M059J (cell line): ENCODE measurements at regions not wholly inside any gene's neighbourhood (a gene's known extent, or its start where the extent isn't known, plus 50 kb on each side); places are given as distances from the start of the nearest gene placed in this dataset.

Experiments used
- DNase-seq: peaks from one replicate; pipeline ENCODE4 v3.0.0-alpha.2; 2012; ENCODE audit warnings: low read depth

DNA sequence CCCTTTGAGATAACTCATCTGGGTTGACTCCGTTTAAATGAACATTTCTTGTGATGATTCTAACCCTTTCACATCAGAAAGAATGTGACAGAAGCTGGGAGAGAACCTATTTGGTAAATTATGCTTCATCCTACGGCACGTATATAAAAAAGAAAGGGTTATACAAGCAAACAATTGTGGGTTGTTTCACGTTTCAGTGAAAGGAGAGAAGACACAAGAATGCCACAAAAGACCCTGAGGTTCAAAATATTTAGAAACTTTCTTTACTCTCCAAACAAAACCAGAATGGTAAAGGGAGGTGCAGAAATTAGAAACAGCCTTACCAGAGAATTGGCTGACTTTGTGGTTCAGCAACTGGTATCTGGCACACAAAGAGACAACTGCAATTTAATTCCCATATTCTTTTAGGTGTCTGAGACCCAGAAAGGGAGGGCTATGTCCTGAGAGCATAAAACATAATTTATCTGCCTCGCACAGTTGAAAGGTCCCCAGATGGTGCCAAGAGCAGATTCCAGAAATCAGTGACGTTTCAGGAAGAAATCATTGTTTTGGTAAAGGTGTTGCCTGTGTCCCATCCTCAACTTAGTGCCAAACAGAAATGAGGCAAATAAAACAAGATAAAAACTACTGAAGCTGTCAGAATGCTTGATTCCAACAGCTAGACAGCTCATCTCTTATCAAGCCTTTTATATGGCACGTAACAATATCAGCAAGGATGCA, 361.4 kb downstream of the EFNB2 start:
- no peak for DNase-seq

DNA sequence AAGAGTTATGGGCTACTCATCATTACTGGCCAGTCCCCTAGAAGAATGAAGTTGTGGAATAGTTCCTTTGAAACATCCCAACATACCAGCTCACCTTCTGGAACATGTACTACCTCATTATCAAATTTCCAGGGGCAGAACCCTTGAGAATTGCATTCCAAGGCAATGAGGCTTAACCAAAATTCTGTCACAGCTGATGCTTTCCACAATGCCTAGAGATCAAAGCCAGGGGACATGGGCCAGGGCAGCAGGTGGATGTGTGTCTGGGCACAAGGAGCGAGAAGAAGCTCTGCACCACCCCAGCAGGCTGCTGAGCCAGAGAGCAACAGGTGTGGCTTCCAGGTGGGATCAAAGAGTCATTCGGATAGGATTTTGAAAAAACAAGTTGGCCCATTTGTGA, 362.1 kb downstream of the EFNB2 start:
- peak; percentile 20 for DNase-seq

DNA sequence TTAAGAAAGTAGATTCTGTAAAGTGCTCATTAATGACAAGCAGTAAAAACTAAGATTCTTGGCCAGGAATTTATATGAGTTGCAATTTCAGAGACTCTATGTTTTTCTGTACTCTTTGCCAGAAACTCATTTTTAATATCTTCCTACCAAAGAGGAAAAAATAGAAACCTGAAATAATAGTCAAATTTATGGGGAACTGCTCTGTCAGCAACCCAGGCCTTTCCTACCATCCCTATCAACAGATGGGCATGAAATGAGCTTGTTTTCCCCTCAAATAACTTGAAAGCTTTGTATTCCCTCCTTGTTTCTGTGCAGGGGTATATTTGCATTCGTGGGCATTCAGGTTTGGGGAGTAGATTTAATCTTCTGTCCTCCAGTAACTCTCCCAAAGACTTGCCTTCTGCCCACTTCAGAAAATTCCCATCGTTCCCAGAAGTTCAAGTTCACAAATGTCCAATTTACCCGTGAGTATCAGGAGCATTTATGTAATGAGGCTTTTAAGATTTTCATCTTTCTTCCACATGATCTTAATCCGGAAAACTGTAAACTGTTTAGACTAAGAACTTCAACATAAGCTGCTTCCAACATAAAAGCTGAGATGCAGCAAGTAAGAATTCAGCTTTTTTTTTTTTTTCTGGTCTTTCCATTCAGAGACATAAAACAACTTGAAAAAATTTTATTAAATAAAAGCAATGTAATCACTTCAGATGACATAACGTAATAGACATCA, 363.1 kb downstream of the EFNB2 start:
- no peak for DNase-seq

DNA sequence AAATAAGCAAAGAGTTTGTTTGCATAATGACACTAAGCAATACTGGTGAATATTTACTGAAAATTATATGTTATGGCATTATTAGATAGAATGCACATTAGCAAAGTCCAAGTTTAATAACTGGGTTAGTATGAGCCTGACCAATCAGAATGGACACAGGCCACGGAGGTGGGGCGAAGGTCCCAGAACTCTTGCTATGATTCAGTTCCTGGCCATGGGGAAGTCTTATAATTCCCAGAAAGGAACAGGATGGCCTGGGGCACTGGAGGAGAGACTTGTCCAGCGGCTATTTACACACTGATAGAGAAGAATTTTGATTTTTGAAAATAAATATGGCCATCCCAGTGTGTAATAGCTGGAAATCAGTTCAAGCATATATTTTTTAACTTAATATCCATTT, 372.0 kb downstream of the EFNB2 start:
- peak; percentile 60 for DNase-seq

DNA sequence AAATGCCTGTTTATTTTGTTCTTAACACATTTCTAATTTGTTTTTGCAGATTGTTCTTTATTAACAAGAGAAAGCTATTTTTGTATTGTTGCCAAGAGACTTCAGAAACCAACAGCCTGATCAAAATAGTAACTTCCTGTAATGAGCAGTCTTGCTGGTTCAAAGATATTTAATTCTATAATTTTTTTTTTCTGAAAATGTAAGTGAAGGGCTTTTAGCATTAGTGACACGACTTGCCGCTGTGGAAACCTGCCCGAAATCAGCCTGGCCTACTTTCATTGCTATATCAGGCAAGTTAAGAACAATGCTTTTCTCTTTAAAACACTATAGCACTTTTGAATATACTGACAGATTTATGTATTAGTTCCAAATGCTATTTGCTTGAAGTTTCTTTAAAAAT, 374.3 kb downstream of the EFNB2 start:
- DNase-seq: no peak

DNA sequence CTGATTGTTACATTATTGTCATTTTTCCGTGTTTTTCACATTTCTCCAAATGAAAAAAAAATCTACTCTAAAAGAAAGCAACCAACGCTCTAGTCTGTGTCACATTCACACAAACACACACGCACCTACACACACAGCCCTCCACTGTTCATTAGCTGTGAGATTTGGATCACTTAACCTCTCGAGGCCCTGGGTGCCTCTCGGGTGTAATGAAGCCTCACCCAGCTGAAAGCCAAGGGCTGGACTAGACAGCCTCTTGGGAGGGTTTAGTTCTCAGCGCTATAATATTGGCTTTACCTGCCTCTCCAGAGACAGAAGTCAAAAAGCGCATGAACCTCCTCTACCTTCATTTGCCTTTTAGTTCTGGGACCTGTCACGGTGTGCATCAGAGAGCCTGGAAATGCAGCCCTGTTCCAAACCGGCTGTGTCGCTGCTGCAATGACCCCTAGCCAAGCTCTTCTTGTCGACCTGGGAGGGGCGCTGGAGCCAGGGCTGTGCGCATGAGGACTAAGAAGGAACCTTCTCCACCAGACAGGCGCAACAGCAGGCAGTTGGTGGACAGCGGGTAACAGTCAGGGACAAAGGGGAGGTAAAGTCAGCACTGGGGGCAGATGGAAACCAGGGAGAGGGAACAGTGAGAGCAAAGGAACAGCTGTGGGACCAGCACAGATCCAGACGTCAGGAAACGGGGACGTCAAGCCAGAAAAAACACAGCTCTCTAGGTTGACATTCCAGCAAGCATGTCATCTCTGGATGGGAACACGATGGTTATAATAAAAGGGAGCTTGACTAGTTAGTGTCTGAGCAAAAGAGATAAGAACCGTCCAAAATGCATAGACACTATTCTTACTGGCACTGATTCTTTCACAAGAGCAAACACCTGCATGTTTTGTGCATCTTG, 375.9 kb downstream of the EFNB2 start:
- DNase-seq: no peak

DNA sequence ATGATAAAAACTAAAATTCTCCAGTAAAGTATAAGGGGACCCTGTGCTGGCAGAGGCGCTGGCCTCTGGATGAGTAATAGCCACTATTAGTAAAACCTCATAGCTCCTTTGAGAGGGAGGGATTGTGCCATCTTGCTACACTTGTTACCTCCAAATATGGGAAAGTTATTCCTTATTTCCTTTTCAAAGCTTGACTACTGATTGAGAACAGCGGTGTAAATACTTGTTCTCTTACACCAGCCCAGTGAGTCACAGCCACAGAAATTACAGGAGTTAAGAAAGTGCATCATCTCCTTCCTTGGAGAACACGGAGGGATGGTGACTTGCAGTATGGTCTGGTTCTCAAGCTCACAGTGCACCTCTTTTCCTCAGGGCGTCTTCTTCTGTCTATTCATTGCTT, 379.0 kb downstream of the EFNB2 start:
- peak; percentile 98 for DNase-seq

DNA sequence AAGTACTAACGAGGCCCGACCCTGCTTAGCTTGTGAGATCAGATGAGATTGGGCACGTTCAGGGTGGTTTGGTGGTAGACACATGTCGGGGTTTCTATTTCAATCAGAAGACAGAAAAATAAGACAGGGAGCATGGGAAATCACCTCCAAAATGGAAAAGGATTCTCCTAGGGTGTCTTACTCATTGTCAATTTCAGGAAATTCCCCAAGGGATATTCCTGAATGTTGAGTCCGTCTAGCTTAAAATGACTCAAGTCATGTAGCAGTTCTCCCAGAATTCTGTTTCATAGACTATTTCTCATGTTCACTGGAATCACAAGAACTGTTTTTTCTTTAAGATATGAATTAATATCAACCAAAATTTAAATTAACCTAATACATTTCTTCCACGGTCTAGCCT, 380.1 kb downstream of the EFNB2 start:
- DNase-seq: peak; percentile 67

DNA sequence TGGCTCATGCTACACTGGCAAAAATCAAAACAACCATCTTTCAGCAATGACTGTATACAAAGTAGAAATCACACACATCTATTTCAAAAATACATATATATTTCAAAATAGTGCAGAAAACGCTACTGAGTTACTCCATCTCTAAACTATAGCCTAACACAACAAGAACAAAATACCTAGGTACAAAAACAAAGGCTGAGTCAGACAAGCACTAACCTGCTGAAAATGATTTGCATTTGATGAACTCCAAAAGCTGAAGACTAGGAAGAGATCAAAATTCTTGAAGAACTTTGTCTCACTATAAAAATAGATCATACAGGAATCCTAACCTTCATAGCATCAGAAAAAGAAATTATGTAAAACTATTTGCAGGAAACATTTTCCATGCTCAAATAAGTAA, 381.6 kb downstream of the EFNB2 start:
- DNase-seq: no peak

DNA sequence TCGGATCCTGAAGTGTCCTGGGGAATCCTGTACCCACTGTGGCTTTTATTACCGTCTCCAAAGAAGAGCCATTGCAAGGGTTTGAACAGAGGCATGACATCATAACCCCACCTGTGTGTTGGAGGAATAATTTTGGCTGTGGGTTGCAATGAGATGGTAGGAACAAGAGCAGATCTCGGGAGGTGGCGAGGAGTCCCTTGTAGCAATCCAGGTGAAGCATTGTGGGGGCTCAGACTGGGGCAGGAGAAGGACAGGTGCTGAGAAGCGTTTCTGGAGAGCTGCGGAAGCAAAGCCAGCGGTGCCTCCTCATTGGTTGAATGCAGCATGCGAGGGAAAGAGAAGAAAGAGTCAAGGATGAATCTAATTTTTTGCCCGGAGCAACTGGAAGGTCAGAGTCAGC, 382.4 kb downstream of the EFNB2 start:
- DNase-seq: no peak

DNA sequence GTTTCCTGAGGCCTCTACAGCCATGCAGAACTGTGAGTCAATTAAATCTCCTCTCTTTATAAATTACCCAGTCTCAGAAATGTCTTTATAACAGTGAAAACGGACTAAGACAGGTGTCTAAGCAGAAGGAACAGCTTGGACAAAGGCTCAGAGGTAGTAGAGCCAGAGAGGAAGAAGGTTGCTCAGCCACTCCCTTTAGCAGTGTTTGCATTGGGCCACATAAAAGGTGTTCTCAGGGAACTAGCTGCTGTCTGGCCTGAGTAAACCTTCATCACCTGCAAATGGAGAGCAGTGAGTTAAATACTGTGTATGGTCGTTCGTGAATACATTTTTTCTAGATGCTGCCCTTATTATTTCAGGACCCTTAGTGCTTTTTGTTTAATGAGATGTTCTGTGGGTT, 383.4 kb downstream of the EFNB2 start:
- no peak for DNase-seq

DNA sequence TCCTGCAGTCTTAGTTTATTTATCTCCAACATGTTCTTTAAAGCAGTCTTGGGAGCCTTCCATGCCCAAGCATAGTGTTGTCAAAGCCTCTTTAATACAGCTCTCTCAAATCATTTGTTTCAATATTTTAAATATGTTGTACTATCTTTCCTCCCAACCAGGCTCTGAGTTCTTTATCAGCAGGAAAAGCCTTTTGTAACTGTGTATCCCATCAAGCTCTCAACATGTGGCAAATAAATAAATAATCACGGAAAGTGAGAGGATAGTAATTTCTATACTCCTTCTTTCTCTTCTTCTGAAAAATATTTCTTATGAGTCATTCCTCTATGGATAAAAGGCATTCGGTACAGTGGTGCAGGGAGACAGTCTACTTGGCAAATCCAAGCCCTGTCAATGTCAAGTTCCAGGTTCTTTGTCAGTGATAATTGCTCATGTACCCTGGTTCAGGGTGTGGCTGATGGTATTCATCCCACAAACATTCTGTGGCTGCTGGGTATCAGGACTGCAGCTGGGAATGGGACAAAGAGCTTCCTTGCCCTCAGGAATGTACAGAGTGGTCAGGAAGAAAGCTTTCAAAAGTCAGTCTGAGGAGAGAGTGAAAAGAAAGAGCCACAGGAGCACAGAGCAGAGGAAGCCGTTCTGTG, 384.3 kb downstream of the EFNB2 start:
- peak; percentile 97 for DNase-seq

DNA sequence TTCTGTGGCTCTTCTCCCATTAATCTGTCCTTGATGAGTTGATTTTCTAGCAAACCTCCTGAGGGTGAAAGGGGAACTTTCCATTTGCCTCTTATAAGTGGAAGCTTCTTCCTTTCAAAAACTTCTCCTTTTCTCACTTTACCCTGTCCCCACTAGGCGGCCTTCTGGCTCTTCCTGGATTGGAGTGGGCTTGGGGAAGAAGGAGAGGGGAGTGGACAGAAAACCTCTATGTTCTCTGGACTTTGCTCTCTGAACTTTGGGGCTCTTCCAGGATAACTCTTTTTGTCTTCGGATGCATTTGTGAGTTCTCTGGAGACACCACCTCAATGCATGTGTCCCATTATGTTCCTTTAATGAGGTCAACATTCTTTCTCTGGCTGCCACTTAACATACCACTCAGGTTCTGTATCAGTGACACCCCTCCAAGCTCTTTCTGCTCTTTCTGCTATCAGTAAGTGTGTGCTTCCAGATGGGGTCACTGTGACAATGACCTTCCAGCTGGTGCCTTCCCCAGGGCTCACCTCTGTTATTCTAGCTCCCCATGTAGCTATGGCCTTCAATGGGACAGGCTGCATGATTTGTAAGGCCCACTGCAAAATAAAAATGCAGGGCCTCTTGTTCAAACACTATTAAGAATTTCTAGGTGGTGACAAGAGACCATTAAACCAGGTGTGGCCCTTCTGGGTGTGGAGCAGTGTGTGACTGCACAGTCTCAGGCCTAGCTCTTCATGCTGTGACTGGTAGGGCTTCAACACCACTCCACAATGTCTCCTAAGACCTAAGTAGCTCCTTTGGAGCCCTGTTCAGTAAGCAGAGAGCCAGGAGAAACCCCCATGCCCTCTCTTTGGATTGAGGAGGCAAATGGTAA, 389.2 kb downstream of the EFNB2 start:
- no peak for DNase-seq

DNA sequence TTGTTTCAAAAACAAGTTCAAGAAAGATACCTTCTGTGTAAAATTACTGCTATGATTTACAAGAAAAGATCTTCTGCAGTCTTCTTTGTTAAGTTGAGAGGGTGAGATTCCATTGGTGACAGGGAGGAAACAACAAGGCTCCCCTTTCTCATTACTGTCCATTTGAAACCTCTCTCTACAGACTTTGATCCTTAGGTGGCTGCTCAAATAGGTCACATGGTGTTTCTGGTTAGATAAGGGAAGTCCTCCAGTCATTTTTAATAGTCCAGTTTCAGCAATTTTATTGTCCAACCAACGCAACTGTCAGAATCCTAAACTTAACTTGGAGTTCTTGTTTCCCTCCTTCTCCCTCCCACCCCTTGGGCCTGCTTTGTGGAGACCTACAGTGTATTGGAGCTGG, 390.4 kb downstream of the EFNB2 start:
- no peak for DNase-seq

DNA sequence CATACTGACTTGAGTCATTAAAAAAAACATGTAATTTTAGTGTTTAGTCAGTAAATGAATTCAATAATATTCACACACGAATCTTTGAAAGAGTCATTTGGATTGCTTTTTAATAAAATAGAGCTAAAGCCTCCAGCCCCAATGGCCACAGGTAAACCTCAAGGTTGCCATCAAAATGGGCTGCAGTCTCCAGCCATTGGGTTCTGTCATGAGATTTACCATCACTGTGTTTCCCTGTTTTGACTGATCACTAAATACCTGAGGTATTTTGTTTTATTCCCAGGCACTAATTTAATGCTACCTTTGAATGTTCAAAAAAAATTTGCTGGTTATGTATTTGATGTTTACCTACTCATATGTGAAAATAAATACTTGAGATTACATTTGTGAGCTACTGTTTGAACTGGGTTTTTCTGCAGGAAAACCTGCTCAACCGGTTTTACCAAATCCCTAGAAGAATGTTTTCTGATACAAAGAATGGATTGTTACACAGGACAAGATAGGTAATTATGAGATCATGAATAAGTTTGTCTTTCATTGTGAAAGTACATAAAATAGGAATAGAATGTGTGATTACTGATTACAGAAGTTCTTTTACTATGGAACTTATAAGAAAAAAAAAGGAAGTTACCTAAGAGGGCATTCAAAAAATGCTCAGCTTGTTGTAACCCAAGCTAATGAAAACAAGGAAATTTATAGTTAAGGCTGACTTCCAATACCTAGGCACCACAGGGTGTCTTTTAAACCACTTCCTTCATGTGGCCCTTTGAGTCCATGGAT, 391.3 kb downstream of the EFNB2 start:
- DNase-seq: no peak

DNA sequence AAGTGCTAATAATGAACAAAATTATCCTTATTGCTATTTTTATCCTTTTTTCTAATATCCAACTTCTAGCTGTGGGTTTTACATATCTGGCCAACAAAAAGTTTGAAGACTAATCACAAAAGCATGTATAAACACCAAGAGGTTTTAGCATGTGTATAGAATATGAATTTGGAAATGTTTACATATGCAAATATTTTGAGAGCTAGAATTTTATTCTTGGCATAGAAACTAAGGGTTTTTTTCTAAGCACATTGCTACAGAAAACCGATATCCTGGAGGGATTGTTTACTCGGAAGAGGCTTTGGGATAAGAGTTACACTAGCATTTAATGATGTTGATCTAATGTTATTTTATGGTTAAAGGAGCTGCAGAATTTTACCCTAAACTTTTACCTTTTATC, 392.1 kb downstream of the EFNB2 start:
- DNase-seq: no peak

DNA sequence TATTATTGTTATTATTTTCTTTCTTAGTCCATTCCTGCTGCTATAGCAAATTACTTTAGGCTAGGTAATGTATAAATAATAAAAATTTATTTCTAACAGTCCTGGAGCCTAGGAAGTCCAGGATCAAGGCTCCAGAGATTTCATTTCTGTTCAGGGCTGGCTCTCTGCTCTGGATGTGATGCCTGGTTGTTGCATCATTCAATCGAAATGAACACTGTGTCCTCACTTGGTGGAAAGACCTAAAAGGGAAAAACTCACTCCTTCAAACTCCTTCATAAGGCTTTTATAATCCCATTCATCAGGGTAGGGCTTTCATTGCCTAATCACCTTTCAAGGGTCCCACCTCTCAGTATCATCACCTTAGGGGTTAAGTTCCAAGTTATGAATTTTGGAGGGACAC, 395.0 kb downstream of the EFNB2 start:
- no peak for DNase-seq

DNA sequence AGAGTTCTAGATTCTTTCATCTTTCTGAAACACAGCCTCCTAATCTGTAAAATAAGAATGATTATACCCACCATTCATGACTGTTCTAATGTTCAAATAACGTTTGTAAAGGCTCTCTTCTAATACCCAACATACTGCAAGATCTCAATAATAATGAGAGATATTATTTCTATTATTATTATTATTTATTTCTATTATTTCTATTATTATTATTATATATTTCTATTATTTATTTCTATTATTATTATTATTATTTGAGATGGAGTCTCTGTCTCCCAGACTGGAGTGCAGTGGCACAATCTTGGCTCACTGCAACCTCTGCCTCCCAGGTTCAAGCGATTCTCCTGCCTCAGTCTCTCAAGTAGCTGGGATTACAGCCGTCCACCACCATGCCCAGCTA, 395.5 kb downstream of the EFNB2 start:
- no peak for DNase-seq

DNA sequence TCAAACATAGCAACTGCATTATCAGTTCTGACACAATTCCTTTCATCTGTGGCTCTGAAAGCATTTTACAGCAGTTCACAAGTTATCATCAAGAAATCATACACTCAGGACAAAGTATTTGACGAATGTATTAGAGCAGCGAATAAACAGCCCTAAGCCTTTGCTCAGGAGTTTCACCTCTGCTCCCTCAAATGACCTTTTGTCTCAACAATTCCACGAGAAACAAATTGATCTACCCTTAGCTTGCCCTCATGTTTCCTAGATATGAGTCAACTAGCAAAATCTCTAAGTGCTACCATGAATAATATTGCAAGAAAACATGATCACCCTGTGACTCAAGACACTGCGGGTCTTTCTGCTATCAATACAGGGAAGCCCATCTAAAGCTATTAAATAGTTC, 396.1 kb downstream of the EFNB2 start:
- DNase-seq: no peak

DNA sequence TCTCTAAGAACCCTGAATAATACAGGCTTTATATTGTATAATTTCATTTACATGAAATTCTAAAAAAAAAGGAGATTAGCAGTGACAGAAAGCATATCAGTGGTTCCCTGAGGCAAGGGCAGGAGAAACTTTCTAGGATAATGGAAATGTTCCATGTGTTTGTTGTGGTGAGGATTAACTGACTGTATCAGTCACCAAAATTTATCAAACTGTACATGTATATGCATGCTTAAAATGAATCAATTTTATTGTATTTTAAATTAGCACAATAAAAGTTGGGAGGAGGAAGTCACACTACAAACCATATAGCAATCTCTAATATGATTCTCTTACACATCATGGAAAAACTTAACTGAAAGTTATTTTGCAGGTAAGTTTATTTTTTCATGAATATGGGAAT, 396.8 kb downstream of the EFNB2 start:
- no peak for DNase-seq
